ENCODE measurements at regions not wholly inside any gene's neighbourhood (a gene's known extent, or its start where the extent isn't known, plus 50 kb on each side); places are given as distances from the start of the nearest gene placed in this dataset.

GRCh38 chr1:118826669-118827068, 161.5 kb downstream of the TBX15 start:
- Histone ChIP-seq H3K9ac (ENCODE audit: low read depth, low read length, poor library complexity, severe bottlenecking) (no peak overlapping the region), H2AFZ (ENCODE audit: low read length) (no peak overlapping the region), H4K20me1 (ENCODE audit: insufficient read depth, low read length, poor library complexity, severe bottlenecking) (no peaks in the 10 kb centered on the region), H3K79me2 (ENCODE audit: insufficient read depth, low read length) (no peaks in the 10 kb centered on the region), H3K9me2 (replicated peaks; ENCODE audit: low read depth, low read length) (no peaks in the 10 kb centered on the region), H3K4me3 (ENCODE audit: low read length, poor library complexity, severe bottlenecking) (no peak overlapping the region), H3K36me3 (ENCODE audit: insufficient read depth, low read length) (no peaks in the 10 kb centered on the region), H3K4me1 (ENCODE audit: insufficient read depth, low read length, poor library complexity, severe bottlenecking) (no peaks in the 10 kb centered on the region), H3F3A (ENCODE audit: low read depth) (no peaks in the 10 kb centered on the region), H3K27me3 (ENCODE audit: insufficient read depth, low read length, poor library complexity, severe bottlenecking) (no peaks in the 10 kb centered on the region), H3K9me3 (ENCODE audit: insufficient read depth, low read depth, low read length) (0 out of 2 replicates have a peak, but pooled peaks cover 2% of the 10 kb centered on the region), H3K4me2 (ENCODE audit: low read depth, low read length, poor library complexity, severe bottlenecking) (no peak overlapping the region)
- TF ChIP-seq EZH2phosphoT487 (IDR thresholded peaks at IDR 0.05; ENCODE audit: borderline replicate concordance), result no peak
- TF ChIP-seq CTCF (conservative IDR thresholded peaks at IDR 0.05; ENCODE audit: low read length), result no peak

- H3K36me3 ChIP-seq (ENCODE audit: insufficient read depth, low read length), result no peaks in the 10 kb centered on the region
- 0 out of 2 replicates have a peak, but pooled peaks cover 2% of the 10 kb centered on the region for H3K9me3 ChIP-seq (ENCODE audit: insufficient read depth, low read depth, low read length)
- no peak overlapping the region for H3K4me2 ChIP-seq (ENCODE audit: low read depth, low read length, poor library complexity, severe bottlenecking)
- no peak overlapping the region for H3K9ac ChIP-seq (ENCODE audit: low read depth, low read length, poor library complexity, severe bottlenecking)
- H3K9me2 ChIP-seq (replicated peaks; ENCODE audit: low read depth, low read length), result no peaks in the 10 kb centered on the region
- no peaks in the 10 kb centered on the region for H3K27me3 ChIP-seq (ENCODE audit: insufficient read depth, low read length, poor library complexity, severe bottlenecking)
- no peaks in the 10 kb centered on the region for H3K79me2 ChIP-seq (ENCODE audit: insufficient read depth, low read length)
- H3K4me3 ChIP-seq (ENCODE audit: low read length, poor library complexity, severe bottlenecking), result no peak overlapping the region
- H3F3A ChIP-seq (ENCODE audit: low read depth), result no peaks in the 10 kb centered on the region
- H3K4me1 ChIP-seq (ENCODE audit: insufficient read depth, low read length, poor library complexity, severe bottlenecking), result no peaks in the 10 kb centered on the region
- H2AFZ ChIP-seq (ENCODE audit: low read length), result no peak overlapping the region
- H4K20me1 ChIP-seq (ENCODE audit: insufficient read depth, low read length, poor library complexity, severe bottlenecking), result no peaks in the 10 kb centered on the region
- TF ChIP-seq EZH2phosphoT487 (IDR thresholded peaks at IDR 0.05; ENCODE audit: borderline replicate concordance) (no peak), CTCF (conservative IDR thresholded peaks at IDR 0.05; ENCODE audit: low read length) (no peak)
Measured at GRCh38 chr1:118825619-118826018, 162.5 kb downstream of the TBX15 start.

GRCh38 chr1:118821801-118822200, 166.3 kb downstream of the TBX15 start:
- Histone ChIP-seq H3K4me1 (ENCODE audit: insufficient read depth, low read length, poor library complexity, severe bottlenecking) (no peaks in the 10 kb centered on the region), H3F3A (ENCODE audit: low read depth) (no peaks in the 10 kb centered on the region), H4K20me1 (ENCODE audit: insufficient read depth, low read length, poor library complexity, severe bottlenecking) (no peaks in the 10 kb centered on the region), H2AFZ (ENCODE audit: low read length) (no peak overlapping the region), H3K9me2 (replicated peaks; ENCODE audit: low read depth, low read length) (no peaks in the 10 kb centered on the region), H3K9ac (ENCODE audit: low read depth, low read length, poor library complexity, severe bottlenecking) (no peak overlapping the region), H3K79me2 (ENCODE audit: insufficient read depth, low read length) (no peaks in the 10 kb centered on the region), H3K9me3 (ENCODE audit: insufficient read depth, low read depth, low read length) (0 out of 2 replicates have a peak, but pooled peaks cover 2% of the 10 kb centered on the region), H3K4me2 (ENCODE audit: low read depth, low read length, poor library complexity, severe bottlenecking) (no peak overlapping the region), H3K4me3 (ENCODE audit: low read length, poor library complexity, severe bottlenecking) (no peak overlapping the region), H3K27me3 (ENCODE audit: insufficient read depth, low read length, poor library complexity, severe bottlenecking) (no peaks in the 10 kb centered on the region), H3K36me3 (ENCODE audit: insufficient read depth, low read length) (no peaks in the 10 kb centered on the region)
- TF ChIP-seq EZH2phosphoT487 (IDR thresholded peaks at IDR 0.05; ENCODE audit: borderline replicate concordance) (no peak), CTCF (conservative IDR thresholded peaks at IDR 0.05; ENCODE audit: low read length) (no peak)

Measured in Loucy (cell line).